ACC112 (cell line): ENCODE measurements at regions not wholly inside any gene's neighbourhood (a gene's known extent, or its start where the extent isn't known, plus 50 kb on each side); places are given as distances from the start of the nearest gene placed in this dataset.

Source experiments
- H2AFZ ChIP-seq: fragments of 200-600 bp; sonication (generic); one replicate; pipeline ENCODE4 v1.6.0; 2017; ENCODE audit warnings: antibody characterized with exemption, low read length; ENCODE audit not compliant: unreplicated experiment
- H3K27ac ChIP-seq: fragments of 200-600 bp; sonication (generic); 2 replicates; pipeline ENCODE4 v1.5.1; 2014; ENCODE audit warnings: low read depth, mild to moderate bottlenecking, antibody characterized with exemption, low read length, moderate library complexity
- H3K27me3 ChIP-seq: fragments of 200-600 bp; sonication (generic); 2 replicates; pipeline ENCODE4 v1.6.1; 2014; ENCODE audit warnings: mild to moderate bottlenecking, antibody characterized with exemption, low read length, moderate library complexity, mixed read lengths; ENCODE audit not compliant: insufficient read depth
- H3K36me3 ChIP-seq: fragments of 200-600 bp; sonication (generic); 2 replicates; pipeline ENCODE4 v1.6.1; 2016; ENCODE audit warnings: mild to moderate bottlenecking, antibody characterized with exemption, low read length, moderate library complexity, mixed read lengths; ENCODE audit not compliant: insufficient read depth
- H3K4me1 ChIP-seq: fragments of 200-600 bp; sonication (generic); one replicate; pipeline ENCODE4 v1.6.1; 2016; ENCODE audit warnings: low read length, mixed read lengths; ENCODE audit not compliant: insufficient read depth, unreplicated experiment, control insufficient read depth
- H3K4me3 ChIP-seq: fragments of 200-600 bp; sonication (generic); 2 replicates; pipeline ENCODE4 v1.5.1; 2014; ENCODE audit warnings: mild to moderate bottlenecking, low read depth, low read length
- H3K79me2 ChIP-seq: fragments of 200-600 bp; sonication (generic); one replicate; pipeline ENCODE4 v1.6.0; 2016; ENCODE audit warnings: low read length; ENCODE audit not compliant: control insufficient read depth, unreplicated experiment, insufficient read depth

DNA sequence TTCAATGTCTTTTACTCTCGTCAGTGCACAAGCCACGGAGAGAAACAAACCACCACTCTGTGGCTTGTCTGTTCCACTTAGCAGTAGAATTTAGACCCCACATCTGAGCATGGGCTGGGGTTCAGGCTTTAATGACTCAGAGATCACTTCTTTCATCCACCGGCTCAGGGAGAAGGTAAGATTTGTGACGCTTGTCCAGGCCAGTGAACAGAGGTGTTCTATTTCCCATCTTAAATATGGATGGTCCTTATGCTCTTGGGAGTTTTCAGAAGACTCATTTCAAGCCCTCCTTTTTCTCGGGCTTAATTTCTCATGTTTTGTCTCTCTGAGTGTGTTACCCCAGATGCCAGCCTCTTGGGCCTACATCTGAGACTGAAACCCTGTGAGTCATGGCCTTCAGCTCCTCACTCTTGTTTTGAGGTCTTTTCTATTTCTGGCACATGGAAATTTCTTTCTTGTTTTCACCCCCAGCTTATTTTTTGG, 127.4 kb upstream of the SFRP2 start:
- Histone ChIP-seq H3K27me3 (no peaks in the 10 kb centered on the region), H3K4me3 (no peak overlapping the region), H3K36me3 (no peaks in the 10 kb centered on the region), H3K79me2 (no peaks in the 10 kb centered on the region), H3K27ac (no peak overlapping the region), H2AFZ (no peak overlapping the region), H3K4me1 (peaks cover 4% of the 10 kb centered on the region)

DNA sequence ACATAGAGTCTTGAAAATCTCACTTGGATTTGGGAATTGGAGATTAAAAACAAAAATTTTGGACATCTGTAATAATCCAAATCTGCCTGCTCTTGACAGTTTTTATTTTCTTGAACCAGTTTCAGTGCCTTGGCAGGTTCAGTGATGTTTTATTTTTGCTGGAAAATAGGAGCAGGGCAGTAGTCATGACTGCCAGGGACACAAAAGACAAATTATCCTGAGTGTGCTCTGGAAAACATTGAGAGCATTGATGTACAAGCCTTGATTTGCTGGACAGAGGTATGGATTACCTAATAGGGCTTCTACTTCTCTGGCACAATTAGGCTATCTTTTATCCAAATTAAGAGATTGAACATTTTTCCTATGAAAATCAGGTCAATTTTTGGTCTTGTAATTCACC, 123.4 kb upstream of the SFRP2 start:
- no peaks in the 10 kb centered on the region for H3K27me3 ChIP-seq
- no peaks in the 10 kb centered on the region for H3K36me3 ChIP-seq
- no peak overlapping the region for H3K27ac ChIP-seq
- no peak overlapping the region for H2AFZ ChIP-seq
- no peak overlapping the region for H3K4me3 ChIP-seq
- H3K4me1 ChIP-seq, result peaks cover 4% of the 10 kb centered on the region
- H3K79me2 ChIP-seq, result no peaks in the 10 kb centered on the region

GRCh38 chr4:153909672-153910071, 120.8 kb upstream of the SFRP2 start:
- H2AFZ ChIP-seq, result no peak overlapping the region
- H3K4me1 ChIP-seq, result no peaks in the 10 kb centered on the region
- H3K27ac ChIP-seq, result no peak overlapping the region
- no peaks in the 10 kb centered on the region for H3K27me3 ChIP-seq
- no peaks in the 10 kb centered on the region for H3K36me3 ChIP-seq
- H3K79me2 ChIP-seq, result no peaks in the 10 kb centered on the region
- no peak overlapping the region for H3K4me3 ChIP-seq

DNA sequence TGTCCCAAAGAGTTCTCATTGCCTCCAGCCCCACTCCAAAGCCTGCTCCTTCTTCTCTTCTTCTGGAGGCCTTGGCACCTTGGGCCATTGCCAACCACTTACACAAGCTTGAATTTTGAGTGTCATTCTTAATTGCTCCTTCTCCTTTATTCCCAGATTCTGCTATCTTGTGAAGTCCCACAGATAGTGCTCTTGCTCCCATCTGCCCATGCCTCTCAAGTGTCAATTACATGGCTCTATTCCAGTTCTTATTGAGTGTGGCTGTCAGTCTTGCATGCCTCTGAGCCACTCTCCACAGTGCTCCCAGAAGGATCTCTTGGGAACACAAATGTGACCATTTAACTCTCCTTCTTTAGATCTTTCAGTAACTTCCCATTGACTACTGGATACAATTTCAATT, 117.3 kb upstream of the SFRP2 start:
- H3K36me3 ChIP-seq, result no peaks in the 10 kb centered on the region
- no peak overlapping the region for H2AFZ ChIP-seq
- H3K79me2 ChIP-seq, result no peaks in the 10 kb centered on the region
- no peaks in the 10 kb centered on the region for H3K4me1 ChIP-seq
- H3K4me3 ChIP-seq, result no peak overlapping the region
- no peak overlapping the region for H3K27ac ChIP-seq
- no peaks in the 10 kb centered on the region for H3K27me3 ChIP-seq

- H3K27ac ChIP-seq, result no peak overlapping the region
- H3K27me3 ChIP-seq, result no peaks in the 10 kb centered on the region
- H3K4me3 ChIP-seq, result no peak overlapping the region
- no peaks in the 10 kb centered on the region for H3K4me1 ChIP-seq
- no peak overlapping the region for H2AFZ ChIP-seq
- no peaks in the 10 kb centered on the region for H3K36me3 ChIP-seq
- H3K79me2 ChIP-seq, result no peaks in the 10 kb centered on the region
Observed at GRCh38 chr4:153905231-153905630, 116.3 kb upstream of the SFRP2 start.

DNA sequence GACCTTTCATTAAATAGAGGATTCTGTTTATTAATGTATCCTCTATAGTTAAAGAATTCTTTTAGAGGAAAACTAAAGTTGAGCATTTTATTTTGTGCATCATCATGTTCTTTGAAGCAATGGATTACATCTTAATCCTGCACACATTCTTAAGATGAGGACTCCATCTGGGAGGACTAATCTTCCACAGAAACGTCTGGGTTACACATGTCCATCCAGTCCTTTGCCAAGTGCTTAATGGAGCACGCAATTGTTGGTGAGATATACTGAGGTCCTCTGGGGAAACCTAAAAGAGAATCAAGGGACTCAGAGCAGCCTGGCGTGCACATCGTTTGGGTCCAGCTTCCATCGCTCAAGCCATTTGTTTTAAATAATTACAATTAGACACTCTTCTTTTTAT, 115.1 kb upstream of the SFRP2 start:
- H3K27me3 ChIP-seq, result no peaks in the 10 kb centered on the region
- no peaks in the 10 kb centered on the region for H3K79me2 ChIP-seq
- H3K27ac ChIP-seq, result no peak overlapping the region
- no peak overlapping the region for H2AFZ ChIP-seq
- no peaks in the 10 kb centered on the region for H3K4me1 ChIP-seq
- no peak overlapping the region for H3K4me3 ChIP-seq
- H3K36me3 ChIP-seq, result no peaks in the 10 kb centered on the region

GRCh38 chr4:153901220-153901619, 112.3 kb upstream of the SFRP2 start:
- Histone ChIP-seq H3K27me3 (peaks cover 9% of the 10 kb centered on the region; the same call in 1 of the 2 replicates), H3K79me2 (no peaks in the 10 kb centered on the region), H2AFZ (no peak overlapping the region), H3K4me3 (no peak overlapping the region), H3K27ac (no peak overlapping the region), H3K36me3 (no peaks in the 10 kb centered on the region), H3K4me1 (no peaks in the 10 kb centered on the region)

GRCh38 chr4:153900426-153900825, 111.5 kb upstream of the SFRP2 start:
- Histone ChIP-seq H3K27ac (no peak overlapping the region), H3K27me3 (peaks cover 9% of the 10 kb centered on the region; the same call in 1 of the 2 replicates), H3K36me3 (no peaks in the 10 kb centered on the region), H3K4me3 (no peak overlapping the region), H3K79me2 (no peaks in the 10 kb centered on the region), H2AFZ (no peak overlapping the region), H3K4me1 (no peaks in the 10 kb centered on the region)

DNA sequence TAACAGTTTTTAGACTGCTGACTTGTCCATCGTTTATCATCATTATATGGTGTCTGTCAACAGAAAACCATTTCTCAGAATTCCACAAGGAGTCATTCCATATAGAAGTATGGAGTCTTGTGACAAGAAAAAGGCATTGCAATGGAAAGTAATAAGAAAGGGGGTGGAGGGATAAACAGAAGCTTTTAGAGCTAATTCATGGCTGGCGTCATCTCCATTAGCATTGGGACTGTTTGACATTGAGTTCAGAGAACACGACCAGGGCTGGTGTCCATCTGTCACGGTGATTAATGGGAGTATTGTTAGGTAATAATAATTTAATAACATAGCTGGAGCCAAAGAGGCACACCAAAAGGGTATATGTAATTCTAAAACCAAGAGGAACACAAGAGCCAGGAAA, 101.9 kb upstream of the SFRP2 start:
- Histone ChIP-seq H3K4me3 (no peak overlapping the region), H2AFZ (no peak overlapping the region), H3K36me3 (no peaks in the 10 kb centered on the region), H3K27ac (no peak overlapping the region), H3K4me1 (no peaks in the 10 kb centered on the region), H3K79me2 (no peaks in the 10 kb centered on the region), H3K27me3 (no peaks in the 10 kb centered on the region)

DNA sequence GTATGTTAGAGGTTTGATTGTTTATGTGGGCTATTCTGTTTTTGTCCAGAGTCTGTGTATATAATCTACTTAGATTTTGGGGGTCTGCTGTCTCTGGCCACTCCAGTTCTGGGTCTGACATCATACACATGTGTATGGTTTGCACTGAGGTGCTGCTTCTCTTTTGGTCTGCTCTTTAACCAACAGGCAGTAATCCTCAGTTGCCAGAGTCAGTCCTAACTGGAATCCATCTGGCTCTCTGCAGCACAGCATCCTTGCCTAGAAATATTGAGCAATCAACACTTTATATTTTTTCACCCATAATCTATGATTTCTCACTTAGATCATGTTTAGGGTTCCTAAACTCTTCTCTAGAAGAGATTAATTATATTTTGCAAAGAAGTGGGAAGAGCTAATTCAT, 98.3 kb upstream of the SFRP2 start:
- no peaks in the 10 kb centered on the region for H3K4me1 ChIP-seq
- no peaks in the 10 kb centered on the region for H3K79me2 ChIP-seq

GRCh38 chr4:153884325-153884724, 95.4 kb upstream of the SFRP2 start:
- Histone ChIP-seq H3K79me2 (no peaks in the 10 kb centered on the region), H2AFZ (no peak overlapping the region), H3K4me3 (no peak overlapping the region), H3K36me3 (no peaks in the 10 kb centered on the region), H3K4me1 (no peaks in the 10 kb centered on the region), H3K27me3 (no peaks in the 10 kb centered on the region; the same call in 1 of the 2 replicates), H3K27ac (no peak overlapping the region)

More for the DNA sequence above, 98.3 kb upstream of the SFRP2 start:
- no peaks in the 10 kb centered on the region for H3K36me3 ChIP-seq
- no peaks in the 10 kb centered on the region; the same call in 1 of the 2 replicates for H3K27me3 ChIP-seq
- no peak overlapping the region for H3K4me3 ChIP-seq
- no peak overlapping the region for H2AFZ ChIP-seq
- H3K27ac ChIP-seq, result no peak overlapping the region
